A549 (cell line): ENCODE measurements at regions not wholly inside any gene's neighbourhood (a gene's known extent, or its start where the extent isn't known, plus 50 kb on each side); places are given as distances from the start of the nearest gene placed in this dataset.

Experiments used
- CEBPB ChIP-seq, 2 experiments: fragments of >200 bp in 1 of 2; sonication (Bioruptor Twin) in 1 of 2; formaldehyde crosslinking in 1 of 2; IDR thresholded peaks; 2 replicates each; pipeline ENCODE4 v1.6.1; 2012 to 2016
- CHD2 ChIP-seq: fragments of 150-350 bp; IDR thresholded peaks from 2 replicates; pipeline ENCODE4 v1.6.1; 2014; ENCODE audit warnings: low read length; ENCODE audit not compliant: partially characterized antibody
- POLR2A ChIP-seq: IDR thresholded peaks from 2 replicates; pipeline ENCODE4 v1.6.1; 2012; ENCODE audit warnings: mild to moderate bottlenecking, low read length
- RAD21 ChIP-seq, 2 experiments: fragments of >200 bp in 1 of 2; sonication (Bioruptor Twin) in 1 of 2; formaldehyde crosslinking in 1 of 2; IDR thresholded peaks in 1 of 2; conservative IDR thresholded peaks in 1 of 2; 2 replicates in 1 of 2; 3 replicates in 1 of 2; pipeline ENCODE4 v1.6.1; 2012 to 2018; ENCODE audit warnings: inconsistent platforms in 1 of 2
- ZFP36 ChIP-seq: fragments of 450-650 bp; IDR thresholded peaks from 2 replicates; pipeline ENCODE4 v1.6.1; 2014; ENCODE audit warnings: borderline replicate concordance; ENCODE audit not compliant: partially characterized antibody
- TF ChIP-seq, protein P1 (sequence below): fragments of >200 bp; sonication (Bioruptor Twin); formaldehyde crosslinking; IDR thresholded peaks from 3 replicates; pipeline ENCODE4 v1.5.1; 2016
- TF ChIP-seq, protein P2 (sequence below): IDR thresholded peaks from 2 replicates; pipeline ENCODE4 v1.6.1; 2012; ENCODE audit warnings: low read depth, borderline replicate concordance
- TF ChIP-seq, protein P3 (sequence below): fragments of 450-650 bp; IDR thresholded peaks from 2 replicates; pipeline ENCODE4 v1.6.1; 2014; ENCODE audit warnings: antibody characterized with exemption

DNA sequence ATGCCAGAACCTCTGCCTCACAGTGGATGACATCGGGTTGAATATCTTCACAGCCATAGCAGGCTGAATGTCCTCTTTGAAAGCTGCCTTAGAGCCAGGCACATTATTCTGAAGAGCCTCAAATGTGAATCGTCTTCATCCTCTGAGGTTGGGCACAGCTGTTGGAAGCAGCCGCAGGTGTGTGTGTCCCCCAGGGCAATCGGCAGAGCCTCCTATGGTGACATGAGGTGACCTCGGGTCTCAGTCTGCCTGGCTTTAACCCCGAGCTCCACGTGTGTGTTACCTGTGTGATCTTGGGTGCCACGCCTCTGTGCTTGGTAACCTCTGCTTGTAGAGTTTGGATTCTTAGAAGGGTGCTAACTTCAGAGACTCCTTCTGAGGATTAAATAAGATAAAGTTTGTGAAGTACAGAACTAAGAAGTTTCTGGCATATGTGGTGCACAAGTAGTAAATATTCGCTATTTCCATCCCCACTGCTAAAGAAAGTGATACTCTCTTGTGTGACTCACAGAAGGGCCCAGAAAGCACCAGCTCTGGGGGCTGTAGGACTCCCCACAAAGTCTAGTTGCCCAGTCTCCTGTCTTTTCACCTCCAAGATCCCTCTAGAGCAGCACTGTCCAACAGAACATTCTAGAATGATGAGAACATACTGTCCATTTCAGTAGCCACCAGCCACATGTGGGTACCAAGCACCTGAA lies 500.9 kb downstream of the NPHP4 start:
- no peak for TF ChIP-seq POLR2A
- TF ChIP-seq, protein P1, sequence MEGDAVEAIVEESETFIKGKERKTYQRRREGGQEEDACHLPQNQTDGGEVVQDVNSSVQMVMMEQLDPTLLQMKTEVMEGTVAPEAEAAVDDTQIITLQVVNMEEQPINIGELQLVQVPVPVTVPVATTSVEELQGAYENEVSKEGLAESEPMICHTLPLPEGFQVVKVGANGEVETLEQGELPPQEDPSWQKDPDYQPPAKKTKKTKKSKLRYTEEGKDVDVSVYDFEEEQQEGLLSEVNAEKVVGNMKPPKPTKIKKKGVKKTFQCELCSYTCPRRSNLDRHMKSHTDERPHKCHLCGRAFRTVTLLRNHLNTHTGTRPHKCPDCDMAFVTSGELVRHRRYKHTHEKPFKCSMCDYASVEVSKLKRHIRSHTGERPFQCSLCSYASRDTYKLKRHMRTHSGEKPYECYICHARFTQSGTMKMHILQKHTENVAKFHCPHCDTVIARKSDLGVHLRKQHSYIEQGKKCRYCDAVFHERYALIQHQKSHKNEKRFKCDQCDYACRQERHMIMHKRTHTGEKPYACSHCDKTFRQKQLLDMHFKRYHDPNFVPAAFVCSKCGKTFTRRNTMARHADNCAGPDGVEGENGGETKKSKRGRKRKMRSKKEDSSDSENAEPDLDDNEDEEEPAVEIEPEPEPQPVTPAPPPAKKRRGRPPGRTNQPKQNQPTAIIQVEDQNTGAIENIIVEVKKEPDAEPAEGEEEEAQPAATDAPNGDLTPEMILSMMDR: no peak
- no peak for TF ChIP-seq CEBPB (IDR thresholded peaks at IDR 0.05)
- TF ChIP-seq, protein P2, sequence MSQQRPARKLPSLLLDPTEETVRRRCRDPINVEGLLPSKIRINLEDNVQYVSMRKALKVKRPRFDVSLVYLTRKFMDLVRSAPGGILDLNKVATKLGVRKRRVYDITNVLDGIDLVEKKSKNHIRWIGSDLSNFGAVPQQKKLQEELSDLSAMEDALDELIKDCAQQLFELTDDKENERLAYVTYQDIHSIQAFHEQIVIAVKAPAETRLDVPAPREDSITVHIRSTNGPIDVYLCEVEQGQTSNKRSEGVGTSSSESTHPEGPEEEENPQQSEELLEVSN: no peak
- TF ChIP-seq, protein P3, sequence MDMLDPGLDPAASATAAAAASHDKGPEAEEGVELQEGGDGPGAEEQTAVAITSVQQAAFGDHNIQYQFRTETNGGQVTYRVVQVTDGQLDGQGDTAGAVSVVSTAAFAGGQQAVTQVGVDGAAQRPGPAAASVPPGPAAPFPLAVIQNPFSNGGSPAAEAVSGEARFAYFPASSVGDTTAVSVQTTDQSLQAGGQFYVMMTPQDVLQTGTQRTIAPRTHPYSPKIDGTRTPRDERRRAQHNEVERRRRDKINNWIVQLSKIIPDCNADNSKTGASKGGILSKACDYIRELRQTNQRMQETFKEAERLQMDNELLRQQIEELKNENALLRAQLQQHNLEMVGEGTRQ: no peak
- TF ChIP-seq ZFP36: no peak
- TF ChIP-seq CHD2: no peak
- TF ChIP-seq RAD21 (conservative IDR thresholded peaks at IDR 0.05 in 1 of 2, IDR thresholded peaks at IDR 0.05 in 1 of 2): no peak
